ENCODE measurements at regions not wholly inside any gene's neighbourhood (a gene's known extent, or its start where the extent isn't known, plus 50 kb on each side); places are given as distances from the start of the nearest gene placed in this dataset.

GRCh38 chr12:19644571-19644970 lies 205.3 kb downstream of the AEBP2 start:
- Mint-ChIP-seq H3K4me1 (peaks cover 6% of the 10 kb centered on the region), H3K4me3 (no peak overlapping the region), H3K27me3 (no peaks in the 10 kb centered on the region), H3K27ac (no peak overlapping the region), H3K36me3 (no peaks in the 10 kb centered on the region), H3K9me3 (peaks cover 3% of the 10 kb centered on the region)
- ATAC-seq: no peak

GRCh38 chr12:19645823-19646222 lies 206.5 kb downstream of the AEBP2 start:
- Mint-ChIP-seq H3K4me1 (peaks cover 6% of the 10 kb centered on the region), H3K36me3 (no peaks in the 10 kb centered on the region), H3K27ac (no peak overlapping the region), H3K27me3 (no peaks in the 10 kb centered on the region), H3K9me3 (peaks cover 3% of the 10 kb centered on the region), H3K4me3 (no peak overlapping the region)
- no peak for ATAC-seq

- no peak for ATAC-seq
- Mint-ChIP-seq H3K4me3 (no peak overlapping the region), H3K27me3 (no peaks in the 10 kb centered on the region), H3K9me3 (peaks cover 3% of the 10 kb centered on the region), H3K27ac (no peak overlapping the region), H3K4me1 (peaks cover 6% of the 10 kb centered on the region), H3K36me3 (peaks cover 5% of the 10 kb centered on the region)
Observed at GRCh38 chr12:19646599-19646998, 207.3 kb downstream of the AEBP2 start.

- no peak for ATAC-seq
- Mint-ChIP-seq H3K27me3 (no peaks in the 10 kb centered on the region), H3K36me3 (peaks cover 5% of the 10 kb centered on the region), H3K4me3 (no peak overlapping the region), H3K4me1 (peaks cover 6% of the 10 kb centered on the region), H3K27ac (no peak overlapping the region), H3K9me3 (peaks cover 3% of the 10 kb centered on the region)
Observed at GRCh38 chr12:19647806-19648556, 208.7 kb downstream of the AEBP2 start.

- Mint-ChIP-seq H3K4me1 (peaks cover 6% of the 10 kb centered on the region), H3K36me3 (peaks cover 5% of the 10 kb centered on the region), H3K9me3 (peaks cover 3% of the 10 kb centered on the region), H3K27me3 (no peaks in the 10 kb centered on the region), H3K27ac (no peak overlapping the region), H3K4me3 (no peak overlapping the region)
- no peak for ATAC-seq
Observed at GRCh38 chr12:19648591-19648990, 209.3 kb downstream of the AEBP2 start.

GRCh38 chr12:19652386-19652785 lies 213.1 kb downstream of the AEBP2 start:
- H3K36me3 Mint-ChIP-seq: peaks cover 5% of the 10 kb centered on the region
- no peak for ATAC-seq
- H3K4me1 Mint-ChIP-seq: peaks cover 6% of the 10 kb centered on the region
- H3K27me3 Mint-ChIP-seq: no peaks in the 10 kb centered on the region
- H3K9me3 Mint-ChIP-seq: peaks cover 3% of the 10 kb centered on the region
- no peak overlapping the region for H3K4me3 Mint-ChIP-seq
- no peak overlapping the region for H3K27ac Mint-ChIP-seq

GRCh38 chr12:19654650-19655376 lies 215.5 kb downstream of the AEBP2 start:
- Mint-ChIP-seq H3K9me3 (no peaks in the 10 kb centered on the region), H3K4me3 (no peak overlapping the region), H3K4me1 (no peaks in the 10 kb centered on the region), H3K27me3 (no peaks in the 10 kb centered on the region), H3K36me3 (peaks cover 5% of the 10 kb centered on the region), H3K27ac (no peak overlapping the region)
- ATAC-seq: no peak

- Mint-ChIP-seq H3K9me3 (no peaks in the 10 kb centered on the region), H3K4me3 (no peak overlapping the region), H3K36me3 (no peaks in the 10 kb centered on the region), H3K27me3 (no peaks in the 10 kb centered on the region), H3K4me1 (no peaks in the 10 kb centered on the region), H3K27ac (no peak overlapping the region)
- ATAC-seq: no peak
Observed at GRCh38 chr12:19657118-19657731, 217.9 kb downstream of the AEBP2 start.

GRCh38 chr12:19657732-19658130 lies 218.4 kb downstream of the AEBP2 start:
- Mint-ChIP-seq H3K27me3 (no peaks in the 10 kb centered on the region), H3K27ac (no peak overlapping the region), H3K36me3 (no peaks in the 10 kb centered on the region), H3K4me1 (no peaks in the 10 kb centered on the region), H3K9me3 (no peaks in the 10 kb centered on the region), H3K4me3 (no peak overlapping the region)
- ATAC-seq: no peak

GRCh38 chr12:19659086-19659485 lies 219.8 kb downstream of the AEBP2 start:
- H3K4me3 Mint-ChIP-seq: no peak overlapping the region
- no peaks in the 10 kb centered on the region for H3K4me1 Mint-ChIP-seq
- H3K27me3 Mint-ChIP-seq: no peaks in the 10 kb centered on the region
- no peak for ATAC-seq
- no peak overlapping the region for H3K27ac Mint-ChIP-seq
- H3K9me3 Mint-ChIP-seq: peaks cover 5% of the 10 kb centered on the region
- no peaks in the 10 kb centered on the region for H3K36me3 Mint-ChIP-seq

- no peak overlapping the region for H3K4me3 Mint-ChIP-seq
- H3K9me3 Mint-ChIP-seq: peaks cover 5% of the 10 kb centered on the region
- H3K4me1 Mint-ChIP-seq: no peaks in the 10 kb centered on the region
- no peak overlapping the region for H3K27ac Mint-ChIP-seq
- no peak for ATAC-seq
- no peaks in the 10 kb centered on the region for H3K36me3 Mint-ChIP-seq
- H3K27me3 Mint-ChIP-seq: no peaks in the 10 kb centered on the region
Observed at GRCh38 chr12:19659501-19659900, 220.2 kb downstream of the AEBP2 start.

- H3K36me3 Mint-ChIP-seq: no peaks in the 10 kb centered on the region
- H3K4me1 Mint-ChIP-seq: no peaks in the 10 kb centered on the region
- H3K9me3 Mint-ChIP-seq: peaks cover 5% of the 10 kb centered on the region
- no peak overlapping the region for H3K4me3 Mint-ChIP-seq
- ATAC-seq: no peak
- no peaks in the 10 kb centered on the region for H3K27me3 Mint-ChIP-seq
- no peak overlapping the region for H3K27ac Mint-ChIP-seq
Observed at GRCh38 chr12:19665121-19665900, 226.0 kb downstream of the AEBP2 start.

GRCh38 chr12:19666070-19666469 lies 226.8 kb downstream of the AEBP2 start:
- peak; percentile 28 for ATAC-seq
- peaks cover 5% of the 10 kb centered on the region for H3K9me3 Mint-ChIP-seq
- no peak overlapping the region for H3K4me3 Mint-ChIP-seq
- H3K36me3 Mint-ChIP-seq: no peaks in the 10 kb centered on the region
- no peaks in the 10 kb centered on the region for H3K4me1 Mint-ChIP-seq
- no peak overlapping the region for H3K27ac Mint-ChIP-seq
- H3K27me3 Mint-ChIP-seq: no peaks in the 10 kb centered on the region

- Mint-ChIP-seq H3K36me3 (no peaks in the 10 kb centered on the region), H3K27ac (no peak overlapping the region), H3K4me3 (no peak overlapping the region), H3K27me3 (no peaks in the 10 kb centered on the region), H3K4me1 (no peaks in the 10 kb centered on the region), H3K9me3 (no peaks in the 10 kb centered on the region)
- no peak for ATAC-seq
Observed at GRCh38 chr12:19669793-19670192, 230.5 kb downstream of the AEBP2 start.

- ATAC-seq: no peak
- Mint-ChIP-seq H3K27ac (no peak overlapping the region), H3K27me3 (no peaks in the 10 kb centered on the region), H3K9me3 (peaks cover 2% of the 10 kb centered on the region), H3K4me3 (no peak overlapping the region), H3K4me1 (no peaks in the 10 kb centered on the region), H3K36me3 (no peaks in the 10 kb centered on the region)
Observed at GRCh38 chr12:19671695-19672094, 232.4 kb downstream of the AEBP2 start.
